Activated CD4-positive, alpha-beta memory T cell treated with anti-CD3 and anti-CD28 coated beads for 36 hours (primary cell): ENCODE measurements at regions not wholly inside any gene's neighbourhood (a gene's known extent, or its start where the extent isn't known, plus 50 kb on each side); places are given as distances from the start of the nearest gene placed in this dataset.

Experiments used
- CTCF ChIA-PET: fragments of 350-600 bp; sonication (Branson Sonifier 250); formaldehyde crosslinking; loops from one replicate; lab custom pipeline; 2021; ENCODE audit warnings: antibody characterized with exemption, inconsistent platforms; lab: Charles Lee
- POLR2A ChIA-PET: fragments of 350-600 bp; sonication (Branson Sonifier 250); formaldehyde crosslinking; loops from one replicate; lab custom pipeline; 2021; ENCODE audit warnings: antibody characterized with exemption; lab: Charles Lee
- DNase-seq: peaks from one replicate; pipeline ENCODE4 v3.0.0-alpha.2; 2020
- H3K27ac Mint-ChIP-seq: one replicate; pipeline ENCODE4 v1.8.0; 2021; ENCODE audit warnings: mixed read lengths
- H3K27me3 Mint-ChIP-seq: one replicate; pipeline ENCODE4 v1.8.0; 2021; ENCODE audit warnings: mixed read lengths
- H3K36me3 Mint-ChIP-seq: one replicate; pipeline ENCODE4 v1.8.0; 2021; ENCODE audit warnings: mixed read lengths
- H3K4me1 Mint-ChIP-seq: one replicate; pipeline ENCODE4 v1.8.0; 2021; ENCODE audit warnings: low read depth, mixed read lengths
- H3K4me3 Mint-ChIP-seq: one replicate; pipeline ENCODE4 v1.8.0; 2021; ENCODE audit warnings: mild to moderate bottlenecking, mixed read lengths
- H3K9me3 Mint-ChIP-seq: one replicate; pipeline ENCODE4 v1.8.0; 2021; ENCODE audit warnings: mixed read lengths
- intact Hi-C: fragments of 100-400 bp; cut with micrococcal nuclease; formaldehyde crosslinking; loops from one replicate; pipeline ENCODE4 v1.15.1; 2023

DNA sequence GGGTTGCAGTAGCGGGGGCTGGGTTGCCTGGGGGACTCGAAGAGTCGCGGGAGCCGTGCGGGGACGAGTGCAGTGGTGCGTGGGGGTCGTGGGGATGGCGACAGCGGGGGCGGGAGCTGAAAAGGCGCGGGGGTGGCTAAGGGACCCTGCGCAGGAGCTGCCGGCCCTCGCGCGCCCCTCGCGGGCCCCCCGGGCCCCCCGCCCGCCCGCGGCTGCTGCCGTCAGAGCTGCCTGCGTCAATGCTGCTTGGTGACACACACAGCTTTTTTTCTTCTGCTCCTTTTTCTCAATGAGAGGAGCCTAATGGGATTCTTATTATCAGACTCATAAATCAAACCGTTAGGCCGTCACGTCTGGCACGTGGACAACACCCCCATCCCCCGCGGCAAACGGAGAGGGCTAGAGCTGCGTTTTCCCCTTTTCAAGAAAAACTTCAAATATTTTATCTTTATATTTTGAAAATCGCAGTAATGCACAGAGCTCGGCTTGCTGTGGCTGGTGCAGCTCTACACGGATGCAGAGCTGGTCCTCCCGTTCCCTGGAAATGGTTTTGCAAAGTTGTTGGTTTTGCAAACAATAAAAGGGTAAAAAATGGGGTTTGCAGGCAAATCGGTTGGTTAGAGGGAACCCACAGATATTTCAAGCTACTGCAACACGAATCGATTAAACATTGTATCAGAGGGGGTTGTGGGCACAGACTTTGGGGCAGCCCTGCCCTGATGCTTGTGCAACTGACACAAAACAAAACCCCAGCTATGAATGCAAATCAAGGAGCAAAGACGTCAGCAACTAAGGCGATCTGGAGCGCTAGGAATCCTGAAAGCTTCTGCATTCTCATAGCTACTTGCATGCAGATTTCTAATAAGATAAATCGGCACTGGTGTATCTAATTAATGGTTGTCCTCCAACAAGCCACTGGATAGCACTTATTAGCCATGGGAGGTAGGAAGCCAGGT is 161.4 kb downstream of the TBXT start:
- DNase-seq, result no peak
- no peaks in the 10 kb centered on the region for H3K9me3 Mint-ChIP-seq
- H3K27me3 Mint-ChIP-seq, result peaks cover 59% of the 10 kb centered on the region
- POLR2A ChIA-PET, result no interaction called here
- intact Hi-C loops, result loop anchor here (5.0 kb wide), 1 partner anchor 339 kb away; no protein-coding TSS in a partner anchor
- H3K36me3 Mint-ChIP-seq, result no peaks in the 10 kb centered on the region
- no peak overlapping the region for H3K4me3 Mint-ChIP-seq
- H3K27ac Mint-ChIP-seq, result no peak overlapping the region
- CTCF ChIA-PET, result interaction anchor here (0.6 kb wide), 1 partner anchor 418 kb away, joined by 3 read pairs; no protein-coding TSS in a partner anchor
- H3K4me1 Mint-ChIP-seq, result peaks cover 5% of the 10 kb centered on the region

DNA sequence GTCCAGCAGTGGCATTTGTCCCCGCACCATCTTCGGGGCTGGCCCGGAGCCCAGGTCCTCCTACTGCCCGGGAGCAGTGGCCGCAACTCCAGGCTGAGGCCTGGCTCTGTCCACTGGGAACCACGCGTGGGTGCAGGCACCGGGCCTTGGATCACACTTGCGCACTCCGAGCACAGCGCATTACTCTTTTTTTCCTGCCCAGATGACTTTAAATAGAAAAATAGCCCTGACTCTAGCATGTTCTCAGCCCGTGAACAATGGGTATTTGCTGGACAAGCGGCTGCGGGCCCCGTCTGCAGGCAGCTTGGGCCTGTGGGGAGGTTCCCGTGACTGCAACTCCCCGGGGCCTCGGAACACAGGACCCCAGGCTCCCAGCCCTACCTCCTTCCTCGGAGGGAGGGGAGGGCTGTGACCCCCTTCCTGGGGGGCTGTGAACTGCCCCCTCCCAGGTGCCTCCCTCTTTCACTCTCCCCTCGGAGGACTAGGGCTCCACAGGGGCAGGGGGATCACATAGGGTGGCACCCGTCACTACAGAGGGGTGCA is 162.2 kb downstream of the TBXT start:
- Mint-ChIP-seq H3K9me3 (no peaks in the 10 kb centered on the region), H3K36me3 (no peaks in the 10 kb centered on the region), H3K4me1 (peaks cover 5% of the 10 kb centered on the region), H3K27ac (no peak overlapping the region), H3K27me3 (peaks cover 57% of the 10 kb centered on the region), H3K4me3 (no peak overlapping the region)
- no peak for DNase-seq
- POLR2A ChIA-PET, result no interaction called here
- intact Hi-C loops, result loop anchor here (5.0 kb wide), 1 partner anchor 338 kb away; no protein-coding TSS in a partner anchor
- CTCF ChIA-PET, result interaction anchor here (0.6 kb wide), 1 partner anchor 418 kb away, joined by 3 read pairs; no protein-coding TSS in a partner anchor

DNA sequence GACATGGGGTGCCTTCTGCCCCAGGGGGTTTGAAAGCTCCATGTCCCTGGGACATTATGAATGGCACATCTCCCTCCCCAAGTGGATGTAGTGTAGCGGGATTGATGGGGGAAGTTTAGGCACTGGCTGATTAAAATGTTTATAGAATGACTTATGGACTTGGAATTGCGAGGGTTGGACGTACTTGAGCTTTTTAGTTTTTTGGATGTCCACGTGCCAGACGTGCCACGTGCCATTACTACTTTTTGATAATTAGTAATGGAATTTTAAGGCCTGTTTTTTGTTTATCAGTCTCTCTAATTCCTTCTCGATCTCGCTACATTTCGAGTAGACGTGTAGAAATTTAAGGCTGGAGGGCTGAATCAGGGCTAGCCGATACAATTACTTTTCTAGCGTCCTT is 162.8 kb downstream of the TBXT start:
- Mint-ChIP-seq H3K36me3 (no peaks in the 10 kb centered on the region), H3K27me3 (peaks cover 55% of the 10 kb centered on the region), H3K4me1 (peaks cover 5% of the 10 kb centered on the region), H3K27ac (no peak overlapping the region), H3K4me3 (no peak overlapping the region), H3K9me3 (no peaks in the 10 kb centered on the region)
- no peak for DNase-seq
- intact Hi-C loops, result loop anchor here (5.0 kb wide), 1 partner anchor 338 kb away; no protein-coding TSS in a partner anchor
- ChIA-PET CTCF (no interaction called here), POLR2A (no interaction called here)

DNA sequence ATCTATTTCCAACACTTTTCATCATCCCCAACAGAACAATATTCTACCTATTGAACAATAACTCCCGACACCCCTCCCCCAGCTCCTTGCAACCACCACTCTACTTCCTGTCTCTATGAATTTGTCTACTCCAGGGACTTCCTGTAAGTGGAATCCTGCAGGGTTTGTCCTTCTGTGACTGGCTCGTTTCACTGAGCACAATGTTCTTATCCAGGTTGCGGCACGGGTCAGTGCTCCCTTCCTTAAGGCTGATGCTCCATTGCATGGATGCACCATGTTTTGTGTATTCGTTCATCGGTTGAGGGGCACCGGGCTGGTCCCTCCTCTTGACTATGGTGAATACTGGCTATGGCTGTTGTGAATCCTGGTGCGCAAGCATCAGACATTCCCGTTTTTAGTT is 163.2 kb downstream of the TBXT start:
- peaks cover 51% of the 10 kb centered on the region for H3K27me3 Mint-ChIP-seq
- ChIA-PET POLR2A (no interaction called here), CTCF (no interaction called here)
- peaks cover 5% of the 10 kb centered on the region for H3K4me1 Mint-ChIP-seq
- intact Hi-C loops, result no loop called here
- DNase-seq, result no peak
- no peak overlapping the region for H3K4me3 Mint-ChIP-seq
- H3K36me3 Mint-ChIP-seq, result no peaks in the 10 kb centered on the region
- H3K27ac Mint-ChIP-seq, result no peak overlapping the region
- H3K9me3 Mint-ChIP-seq, result no peaks in the 10 kb centered on the region

DNA sequence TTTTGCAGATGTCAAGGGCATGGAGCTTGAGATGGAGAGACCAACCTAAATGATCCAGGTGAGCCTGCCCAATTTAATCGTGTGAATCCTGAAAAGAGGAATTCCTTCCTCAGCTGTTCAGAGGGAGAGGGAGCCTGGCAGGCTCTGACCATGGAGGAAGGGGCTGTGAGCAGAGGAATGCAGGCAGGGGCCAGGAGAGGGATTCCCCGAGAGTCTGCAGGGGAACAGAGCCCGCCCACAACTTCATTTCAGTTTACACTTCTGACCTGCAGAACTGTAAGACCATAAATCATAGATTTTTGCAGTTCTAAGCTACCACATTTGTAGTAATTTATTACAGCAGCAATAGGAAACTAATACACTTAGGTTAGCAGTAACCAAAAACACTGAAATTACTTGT is 164.1 kb downstream of the TBXT start:
- intact Hi-C loops, result no loop called here
- H3K36me3 Mint-ChIP-seq, result no peaks in the 10 kb centered on the region
- H3K9me3 Mint-ChIP-seq, result no peaks in the 10 kb centered on the region
- H3K4me1 Mint-ChIP-seq, result peaks cover 5% of the 10 kb centered on the region
- no peak overlapping the region for H3K4me3 Mint-ChIP-seq
- no peak overlapping the region for H3K27ac Mint-ChIP-seq
- ChIA-PET CTCF (no interaction called here), POLR2A (no interaction called here)
- peaks cover 51% of the 10 kb centered on the region for H3K27me3 Mint-ChIP-seq
- DNase-seq, result no peak

DNA sequence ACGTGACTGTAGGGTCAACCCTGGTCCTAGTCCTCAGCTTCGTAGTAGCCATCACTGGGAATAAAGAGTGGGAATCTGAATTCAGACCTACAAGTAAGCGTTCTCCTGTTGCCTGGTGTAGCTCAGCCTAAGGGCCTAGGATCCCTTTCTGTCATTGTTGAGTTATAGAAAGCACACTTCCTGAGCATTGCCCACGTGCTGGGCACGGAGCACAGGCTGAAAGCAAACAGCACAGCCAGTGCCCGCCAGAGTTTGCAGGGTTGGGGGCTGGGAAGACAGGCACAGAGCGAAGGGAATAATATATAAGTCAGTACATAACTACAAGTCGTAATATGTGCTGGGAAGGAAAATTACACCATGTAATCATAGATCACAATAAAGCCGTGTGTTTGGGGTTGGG is 166.3 kb downstream of the TBXT start:
- POLR2A ChIA-PET, result no interaction called here
- Mint-ChIP-seq H3K9me3 (no peaks in the 10 kb centered on the region), H3K36me3 (no peaks in the 10 kb centered on the region), H3K4me3 (no peak overlapping the region), H3K4me1 (peaks cover under 1% of the 10 kb centered on the region), H3K27ac (no peak overlapping the region), H3K27me3 (peaks cover 33% of the 10 kb centered on the region)
- no peak for DNase-seq
- CTCF ChIA-PET, result no interaction called here
- intact Hi-C loops, result no loop called here

DNA sequence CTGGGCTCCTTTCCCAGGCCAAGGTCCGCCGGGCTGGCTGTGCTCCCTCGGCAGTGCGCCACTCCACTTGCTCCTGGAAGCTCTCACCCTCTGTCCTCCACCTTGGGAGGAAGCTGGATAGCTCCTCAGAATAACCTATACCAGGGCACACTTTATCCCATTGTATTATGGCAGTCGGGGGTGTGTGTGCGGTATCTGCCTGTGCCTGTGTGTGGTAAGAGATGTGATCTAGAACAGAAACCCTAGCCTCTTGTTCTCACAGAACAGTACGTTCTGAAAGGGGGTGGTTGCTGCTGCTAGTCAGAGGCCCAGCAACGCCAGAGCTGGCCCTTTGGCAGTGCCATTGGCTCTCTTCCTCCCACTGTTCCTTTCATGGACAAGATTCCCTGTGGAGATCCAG is 168.4 kb downstream of the TBXT start:
- Mint-ChIP-seq H3K4me3 (no peak overlapping the region), H3K36me3 (no peaks in the 10 kb centered on the region), H3K27me3 (peaks cover 22% of the 10 kb centered on the region), H3K9me3 (no peaks in the 10 kb centered on the region), H3K27ac (no peak overlapping the region), H3K4me1 (no peaks in the 10 kb centered on the region)
- DNase-seq, result no peak
- intact Hi-C loops, result no loop called here
- ChIA-PET CTCF (no interaction called here), POLR2A (no interaction called here)

DNA sequence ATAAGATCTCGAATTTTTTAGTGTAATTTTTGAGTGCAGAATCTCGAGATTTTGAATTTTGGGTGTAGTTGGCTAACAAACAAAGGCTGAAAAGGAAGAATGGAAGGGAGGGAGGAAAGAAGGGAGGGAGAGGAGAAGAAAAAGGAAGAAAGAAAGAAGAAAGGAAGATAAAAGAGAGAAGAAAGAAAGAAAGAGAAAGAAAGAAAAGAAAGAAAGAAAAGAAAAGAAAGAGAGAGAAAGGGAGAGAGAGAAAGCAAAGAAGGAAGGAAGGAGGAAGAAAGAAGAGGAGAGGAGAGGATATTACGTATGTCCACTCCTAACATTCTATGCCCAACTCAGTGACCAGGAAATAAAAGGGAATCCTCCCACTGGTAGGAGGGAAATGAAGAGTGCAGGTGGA is 169.6 kb downstream of the TBXT start:
- H3K27ac Mint-ChIP-seq, result no peak overlapping the region
- DNase-seq, result no peak
- H3K9me3 Mint-ChIP-seq, result no peaks in the 10 kb centered on the region
- H3K4me1 Mint-ChIP-seq, result no peaks in the 10 kb centered on the region
- intact Hi-C loops, result no loop called here
- peaks cover 16% of the 10 kb centered on the region for H3K27me3 Mint-ChIP-seq
- ChIA-PET POLR2A (no interaction called here), CTCF (no interaction called here)
- no peaks in the 10 kb centered on the region for H3K36me3 Mint-ChIP-seq
- no peak overlapping the region for H3K4me3 Mint-ChIP-seq

DNA sequence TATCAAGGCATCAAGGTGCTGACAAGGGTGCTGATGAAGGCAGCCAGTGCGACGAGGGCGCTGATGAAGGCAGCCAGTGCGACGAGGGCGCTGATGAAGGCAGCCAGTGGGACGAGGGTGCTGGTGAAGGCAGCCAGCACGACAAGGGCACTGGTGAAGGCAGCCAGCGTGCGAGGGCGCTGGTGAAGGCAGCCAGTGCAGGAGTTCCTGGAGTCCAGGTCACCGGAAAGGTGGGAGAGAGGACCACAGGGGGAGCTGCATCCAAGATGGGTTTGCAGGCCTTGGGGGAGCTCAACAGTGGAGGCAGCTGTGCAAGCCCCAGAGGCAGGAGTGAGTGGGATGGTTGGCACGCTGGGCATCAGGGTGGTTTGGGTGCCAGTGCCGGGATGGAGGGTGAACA is 176.3 kb downstream of the TBXT start:
- no peaks in the 10 kb centered on the region for H3K36me3 Mint-ChIP-seq
- H3K9me3 Mint-ChIP-seq, result no peaks in the 10 kb centered on the region
- peaks cover 39% of the 10 kb centered on the region for H3K27me3 Mint-ChIP-seq
- H3K4me3 Mint-ChIP-seq, result no peak overlapping the region
- CTCF ChIA-PET, result no interaction called here
- intact Hi-C loops, result no loop called here
- POLR2A ChIA-PET, result no interaction called here
- peaks cover 9% of the 10 kb centered on the region for H3K4me1 Mint-ChIP-seq
- no peak for DNase-seq
- no peak overlapping the region for H3K27ac Mint-ChIP-seq

DNA sequence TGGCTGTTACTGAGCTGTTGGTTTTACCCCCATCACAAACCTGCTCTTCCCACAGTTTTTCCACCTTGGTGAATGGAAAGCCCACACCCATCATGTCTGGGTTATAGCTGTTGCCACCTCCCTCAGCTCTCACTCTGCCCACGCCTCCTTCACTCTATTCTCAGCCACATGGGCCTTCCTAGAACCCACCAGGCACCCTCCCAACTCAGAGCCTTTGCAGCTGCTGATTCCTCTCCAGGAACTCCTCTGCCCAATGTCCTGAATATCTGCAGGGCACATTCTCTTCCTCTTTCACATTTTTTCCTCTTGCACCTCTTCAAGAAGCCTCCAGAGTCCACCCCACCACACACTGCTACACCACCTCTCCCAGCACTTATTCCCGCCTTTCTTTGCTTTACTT is 177.4 kb downstream of the TBXT start:
- DNase-seq, result no peak
- Mint-ChIP-seq H3K27ac (no peak overlapping the region), H3K4me3 (no peak overlapping the region), H3K9me3 (no peaks in the 10 kb centered on the region), H3K27me3 (peaks cover 43% of the 10 kb centered on the region), H3K36me3 (no peaks in the 10 kb centered on the region), H3K4me1 (peaks cover 9% of the 10 kb centered on the region)
- CTCF ChIA-PET, result no interaction called here
- POLR2A ChIA-PET, result no interaction called here
- intact Hi-C loops, result no loop called here

DNA sequence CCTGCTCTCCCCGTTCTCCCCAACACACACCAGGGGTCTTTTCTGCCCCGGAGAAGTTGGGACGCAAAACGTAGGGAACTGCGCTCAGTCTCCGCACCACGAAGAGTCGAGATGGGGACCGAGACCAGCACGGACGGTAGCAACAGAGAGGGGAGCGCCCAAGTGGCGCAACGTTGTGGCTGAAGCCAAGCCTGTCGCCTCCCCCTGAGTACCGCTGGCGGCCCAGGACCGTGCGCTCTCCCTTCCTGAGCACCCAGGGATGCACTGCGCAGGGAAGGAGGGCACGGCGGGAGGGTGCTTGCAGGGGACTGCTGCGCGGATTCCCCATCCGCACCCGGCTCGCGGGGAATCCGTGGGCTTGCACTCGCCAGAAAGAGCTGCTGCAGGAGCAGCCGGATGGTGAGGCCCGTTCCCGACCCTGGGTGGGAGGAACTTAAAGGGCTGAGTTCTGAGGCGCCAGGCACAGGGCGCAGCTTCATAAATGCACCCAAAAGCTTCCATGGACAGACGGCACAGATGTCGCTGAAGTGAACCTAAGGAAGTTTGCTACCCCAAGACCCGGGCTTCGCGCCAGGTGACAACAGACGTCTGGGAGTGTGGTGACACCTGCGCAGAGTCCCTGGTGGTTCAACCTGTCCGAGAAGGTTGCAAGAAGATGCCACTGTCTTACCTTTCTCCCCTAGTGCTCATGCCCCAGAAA is 178.7 kb downstream of the TBXT start:
- Mint-ChIP-seq H3K4me3 (no peak overlapping the region), H3K27ac (no peak overlapping the region), H3K9me3 (no peaks in the 10 kb centered on the region), H3K36me3 (no peaks in the 10 kb centered on the region), H3K27me3 (peaks cover 40% of the 10 kb centered on the region), H3K4me1 (peaks cover 9% of the 10 kb centered on the region)
- intact Hi-C loops, result no loop called here
- DNase-seq, result no peak
- ChIA-PET CTCF (no interaction called here), POLR2A (no interaction called here)

DNA sequence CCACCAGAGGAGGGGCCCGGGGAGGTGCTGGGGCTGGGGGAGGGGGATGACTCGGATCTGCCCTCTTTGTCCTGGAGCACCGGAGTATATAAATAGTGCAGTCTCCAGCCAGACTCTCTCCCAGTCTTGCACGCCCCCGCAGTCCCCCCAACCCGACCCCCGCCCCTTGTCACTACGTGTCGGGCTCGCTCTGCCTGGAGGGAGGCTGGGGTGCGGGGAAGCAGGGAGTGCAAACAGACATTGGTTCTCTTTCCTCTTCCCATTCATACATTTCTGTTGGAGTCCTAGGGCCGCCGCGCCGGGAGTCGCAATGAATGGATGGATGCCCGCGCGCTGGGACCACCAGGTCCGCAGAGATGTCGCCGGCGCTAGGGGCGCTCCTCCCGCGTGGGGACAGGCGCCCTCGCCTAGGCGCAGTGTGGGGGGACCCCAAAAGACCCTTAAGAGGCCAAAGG is 179.3 kb downstream of the TBXT start:
- intact Hi-C loops, result no loop called here
- Mint-ChIP-seq H3K4me3 (no peak overlapping the region), H3K27me3 (peaks cover 42% of the 10 kb centered on the region), H3K9me3 (no peaks in the 10 kb centered on the region), H3K4me1 (peaks cover 9% of the 10 kb centered on the region), H3K27ac (no peak overlapping the region), H3K36me3 (no peaks in the 10 kb centered on the region)
- no peak for DNase-seq
- ChIA-PET CTCF (no interaction called here), POLR2A (no interaction called here)
